Keratinocyte (primary cell): ENCODE measurements at regions not wholly inside any gene's neighbourhood (a gene's known extent, or its start where the extent isn't known, plus 50 kb on each side); places are given as distances from the start of the nearest gene placed in this dataset.

Source experiments
- DNase-seq: peaks from one replicate; pipeline ENCODE4 v3.0.0-alpha.2; 2011; ENCODE audit warnings: low read depth, missing footprints, low spot score
- FAIRE-seq: peaks from 2 replicates; lab custom pipeline; 2011; peaks lifted over from hg19 to GRCh38; lab: Jason Lieb, UNC
- H2AFZ ChIP-seq: 2 replicates; pipeline ENCODE4 v1.6.0; 2012; ENCODE audit warnings: low read length, control low read depth, inconsistent platforms; ENCODE audit not compliant: control insufficient read depth
- H3K27ac ChIP-seq: 2 replicates; pipeline ENCODE4 v1.5.1; 2011; ENCODE audit warnings: low read length; ENCODE audit not compliant: control insufficient read depth, insufficient read depth
- H3K27me3 ChIP-seq: 3 replicates; pipeline ENCODE4 v1.6.0; 2011; ENCODE audit warnings: low read length; ENCODE audit not compliant: control insufficient read depth, insufficient read depth; ENCODE audit errors: extremely low read depth
- H3K36me3 ChIP-seq, 2 experiments: 2 replicates in 1 of 2; 3 replicates in 1 of 2; pipeline ENCODE4 v1.5.1; 2011; ENCODE audit warnings: low read length in 2 of 2, mild to moderate bottlenecking in 1 of 2; ENCODE audit not compliant: control insufficient read depth in 2 of 2, insufficient read depth in 2 of 2; ENCODE audit errors: extremely low read depth in 1 of 2
- H3K4me1 ChIP-seq: 3 replicates; pipeline ENCODE4 v1.5.1; 2011; ENCODE audit warnings: low read length; ENCODE audit not compliant: control insufficient read depth, insufficient read depth; ENCODE audit errors: extremely low read depth
- H3K4me2 ChIP-seq: 3 replicates; pipeline ENCODE4 v1.6.0; 2011; ENCODE audit warnings: low read depth, low read length; ENCODE audit not compliant: control insufficient read depth, insufficient read depth; ENCODE audit errors: extremely low read depth
- H3K4me3 ChIP-seq, 3 experiments: fragments of 200-600 bp in 1 of 3; sonication (generic) in 1 of 3; 2 replicates in 2 of 3; 3 replicates in 1 of 3; pipeline ENCODE4 v1.5.1; 2011 to 2016; ENCODE audit warnings: low read length in 3 of 3, mild to moderate bottlenecking in 3 of 3, control low read depth in 2 of 3, inconsistent platforms in 1 of 3, low read depth in 1 of 3, mixed read lengths in 1 of 3, mixed run types in 1 of 3, moderate library complexity in 1 of 3; ENCODE audit not compliant: control insufficient read depth in 2 of 3, insufficient read depth in 2 of 3; ENCODE audit errors: extremely low read depth in 1 of 3
- H3K79me2 ChIP-seq: 2 replicates; pipeline ENCODE4 v1.6.0; 2012; ENCODE audit warnings: low read length; ENCODE audit not compliant: control insufficient read depth, insufficient read depth
- H3K9ac ChIP-seq: 3 replicates; pipeline ENCODE4 v1.6.0; 2011; ENCODE audit warnings: low read length; ENCODE audit not compliant: control insufficient read depth, insufficient read depth; ENCODE audit errors: extremely low read depth
- H3K9me1 ChIP-seq: 3 replicates; pipeline ENCODE4 v1.6.0; 2011; ENCODE audit warnings: low read length; ENCODE audit not compliant: control insufficient read depth, insufficient read depth; ENCODE audit errors: extremely low read depth
- H3K9me3 ChIP-seq: 2 replicates; pipeline ENCODE4 v1.5.1; 2012; ENCODE audit warnings: low read depth, low read length; ENCODE audit not compliant: control insufficient read depth
- H4K20me1 ChIP-seq: 3 replicates; pipeline ENCODE4 v1.6.0; 2011; ENCODE audit warnings: low read length; ENCODE audit not compliant: control insufficient read depth, insufficient read depth; ENCODE audit errors: extremely low read depth
- EZH2 ChIP-seq: IDR thresholded peaks from one replicate; pipeline ENCODE4 v1.6.1; 2012; ENCODE audit warnings: inconsistent platforms, mild to moderate bottlenecking, low read length, moderate library complexity
- dilution Hi-C: fragments of 300-500 bp; cut with MboI; formaldehyde crosslinking; loops from one replicate; pipeline ENCODE4 v1.7.0; 2020; ENCODE audit warnings: low sequenced_read_pairs; ENCODE audit not compliant: extremely low pct_ligation_motif_present
- TF ChIP-seq, protein P1 (sequence below), 3 experiments: IDR thresholded peaks in 1 of 3; conservative IDR thresholded peaks in 1 of 3; optimal IDR thresholded peaks in 1 of 3; 2 replicates in 2 of 3; 3 replicates in 1 of 3; pipeline versions ENCODE3 to v1.5.1; 2011; ENCODE audit warnings: low read length in 3 of 3, mild to moderate bottlenecking in 3 of 3, moderate library complexity in 2 of 3, control low read depth in 1 of 3, inconsistent platforms in 1 of 3; ENCODE audit not compliant: insufficient read depth in 2 of 3; ENCODE audit errors: extremely low read depth in 1 of 3

DNA sequence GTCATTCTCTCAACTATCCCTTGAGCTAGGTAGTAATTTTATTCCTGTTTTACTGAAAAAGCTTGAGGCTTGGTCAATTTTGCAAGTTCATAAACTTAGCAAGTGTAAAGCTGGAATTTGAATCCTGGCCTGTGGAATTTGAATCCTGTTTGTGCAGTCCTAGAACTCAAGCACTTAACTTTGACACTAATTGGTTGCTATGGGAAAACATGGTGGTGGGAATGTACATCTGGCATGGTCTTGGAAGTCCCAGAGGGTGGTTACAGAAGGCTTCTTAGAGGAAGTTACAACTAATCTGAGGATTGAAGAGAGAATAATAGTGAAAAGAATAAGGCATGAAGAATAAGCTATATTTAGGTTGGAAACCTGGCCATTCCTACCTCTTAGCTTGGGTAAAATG, 66.5 kb upstream of the LIN7C start:
- H3K4me2 ChIP-seq: no peak overlapping the region
- H3K4me3 ChIP-seq: no peak overlapping the region
- FAIRE-seq: no peak
- H3K4me1 ChIP-seq: no peaks in the 10 kb centered on the region
- TF ChIP-seq, protein P1, sequence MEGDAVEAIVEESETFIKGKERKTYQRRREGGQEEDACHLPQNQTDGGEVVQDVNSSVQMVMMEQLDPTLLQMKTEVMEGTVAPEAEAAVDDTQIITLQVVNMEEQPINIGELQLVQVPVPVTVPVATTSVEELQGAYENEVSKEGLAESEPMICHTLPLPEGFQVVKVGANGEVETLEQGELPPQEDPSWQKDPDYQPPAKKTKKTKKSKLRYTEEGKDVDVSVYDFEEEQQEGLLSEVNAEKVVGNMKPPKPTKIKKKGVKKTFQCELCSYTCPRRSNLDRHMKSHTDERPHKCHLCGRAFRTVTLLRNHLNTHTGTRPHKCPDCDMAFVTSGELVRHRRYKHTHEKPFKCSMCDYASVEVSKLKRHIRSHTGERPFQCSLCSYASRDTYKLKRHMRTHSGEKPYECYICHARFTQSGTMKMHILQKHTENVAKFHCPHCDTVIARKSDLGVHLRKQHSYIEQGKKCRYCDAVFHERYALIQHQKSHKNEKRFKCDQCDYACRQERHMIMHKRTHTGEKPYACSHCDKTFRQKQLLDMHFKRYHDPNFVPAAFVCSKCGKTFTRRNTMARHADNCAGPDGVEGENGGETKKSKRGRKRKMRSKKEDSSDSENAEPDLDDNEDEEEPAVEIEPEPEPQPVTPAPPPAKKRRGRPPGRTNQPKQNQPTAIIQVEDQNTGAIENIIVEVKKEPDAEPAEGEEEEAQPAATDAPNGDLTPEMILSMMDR (optimal IDR thresholded peaks at IDR 0.05 in 1 of 3, IDR thresholded peaks at IDR 0.05 in 1 of 3, conservative IDR thresholded peaks at IDR 0.05 in 1 of 3; ENCODE audit: extremely low read depth in 1 of 3, insufficient read depth in 2 of 3, low read length in 3 of 3): no peak
- TF ChIP-seq EZH2: no peak
- H4K20me1 ChIP-seq: no peaks in the 10 kb centered on the region
- H3K9me3 ChIP-seq: no peaks in the 10 kb centered on the region
- no peak overlapping the region for H3K27ac ChIP-seq
- H3K79me2 ChIP-seq: no peaks in the 10 kb centered on the region
- dilution Hi-C loops: no loop called here
- no peak overlapping the region for H2AFZ ChIP-seq
- no peaks in the 10 kb centered on the region for H3K36me3 ChIP-seq
- H3K27me3 ChIP-seq: no peaks in the 10 kb centered on the region
- no peak overlapping the region for H3K9ac ChIP-seq
- H3K9me1 ChIP-seq: no peaks in the 10 kb centered on the region
- no peak for DNase-seq

DNA sequence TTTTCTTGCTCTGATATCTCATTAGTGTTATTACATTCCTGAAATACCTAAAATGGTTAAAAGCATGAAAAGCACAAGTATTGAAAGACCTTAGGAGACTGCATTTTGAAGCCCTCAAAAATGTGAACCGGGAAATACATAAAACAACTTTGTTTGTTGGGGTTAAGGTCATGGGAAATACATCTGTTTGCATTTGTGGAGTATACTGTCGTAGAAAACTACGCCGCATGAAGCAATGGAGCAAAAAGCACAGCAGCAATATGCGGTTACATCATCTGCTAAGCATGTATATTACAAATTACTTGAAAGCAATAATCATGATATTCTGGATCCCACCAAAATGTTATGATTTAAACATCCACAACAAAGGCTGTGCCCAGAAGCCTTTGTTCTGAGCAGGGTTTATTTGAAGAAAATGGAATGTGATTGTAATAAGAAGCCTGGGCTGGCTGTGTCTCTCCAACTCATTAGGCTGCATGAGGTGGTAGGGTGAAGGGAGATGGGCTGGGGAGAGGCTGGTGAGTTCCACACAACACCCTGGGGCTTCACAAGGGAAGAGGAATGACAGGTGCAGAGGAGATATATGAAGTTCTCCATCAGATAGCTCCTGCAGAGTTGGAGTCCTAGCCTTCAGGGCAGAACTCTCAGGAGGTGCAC, 64.7 kb upstream of the LIN7C start:
- Histone ChIP-seq H3K36me3 (no peaks in the 10 kb centered on the region), H3K27me3 (no peaks in the 10 kb centered on the region), H3K4me2 (no peak overlapping the region), H3K9ac (no peak overlapping the region), H3K27ac (no peak overlapping the region), H3K9me1 (no peaks in the 10 kb centered on the region), H3K9me3 (no peaks in the 10 kb centered on the region), H3K79me2 (no peaks in the 10 kb centered on the region), H4K20me1 (no peaks in the 10 kb centered on the region), H2AFZ (no peak overlapping the region), H3K4me1 (no peaks in the 10 kb centered on the region), H3K4me3 (no peak overlapping the region)
- DNase-seq: no peak
- TF ChIP-seq EZH2: no peak
- TF ChIP-seq, protein P1 (optimal IDR thresholded peaks at IDR 0.05 in 1 of 3, IDR thresholded peaks at IDR 0.05 in 1 of 3, conservative IDR thresholded peaks at IDR 0.05 in 1 of 3; ENCODE audit: extremely low read depth in 1 of 3, insufficient read depth in 2 of 3, low read length in 3 of 3): no peak
- FAIRE-seq: no peak
- dilution Hi-C loops: no loop called here
